HEK293 (cell line): ENCODE measurements at regions not wholly inside any gene's neighbourhood (a gene's known extent, or its start where the extent isn't known, plus 50 kb on each side); places are given as distances from the start of the nearest gene placed in this dataset.

Source experiments
- CTCF ChIA-PET: fragments of 350-600 bp; formaldehyde crosslinking; extraction: SDS; loops from one replicate; lab custom pipeline; 2021; ENCODE audit warnings: antibody characterized with exemption; lab: Yijun Ruan, JAX
- POLR2A ChIA-PET: fragments of 300-600 bp; formaldehyde crosslinking; extraction: SDS; loops from one replicate; lab custom pipeline; 2020; ENCODE audit warnings: antibody characterized with exemption, inconsistent platforms; lab: Yijun Ruan, JAX
- H3K27ac ChIP-seq: fragments of 200-500 bp; sonication (Bioruptor generic); 2 replicates; pipeline ENCODE4 v1.5.1; 2014; ENCODE audit warnings: low read depth, low read length, control low read depth, inconsistent platforms; ENCODE audit errors: extremely low read depth
- H3K36me3 ChIP-seq, 2 experiments: fragments of 200-500 bp in 1 of 2; sonication (Bioruptor generic) in 1 of 2; 1 replicate in 1 of 2; 2 replicates in 1 of 2; pipeline ENCODE4 v1.5.1; 2014 to 2017; ENCODE audit warnings: inconsistent platforms in 2 of 2, low read length in 2 of 2; ENCODE audit not compliant: control insufficient read depth in 2 of 2, insufficient read depth in 1 of 2
- H3K4me1 ChIP-seq: fragments of 200-500 bp; sonication (Bioruptor generic); 2 replicates; pipeline ENCODE4 v1.5.1; 2014; ENCODE audit warnings: mild to moderate bottlenecking, low read length, inconsistent platforms; ENCODE audit not compliant: control insufficient read depth, insufficient read depth
- H3K4me3 ChIP-seq: 2 replicates; pipeline ENCODE4 v1.5.1; 2011; ENCODE audit warnings: low read depth, mild to moderate bottlenecking, control low read depth, low read length, moderate library complexity
- H3K9me3 ChIP-seq: fragments of 200-500 bp; sonication (Bioruptor generic); 2 replicates; pipeline ENCODE4 v1.5.1; 2014; ENCODE audit warnings: low read depth, low read length, inconsistent platforms; ENCODE audit not compliant: control insufficient read depth, insufficient read depth
- GLI2 ChIP-seq: fragments of 450-650 bp; formaldehyde crosslinking; IDR thresholded peaks from 2 replicates; pipeline ENCODE4; 2017; ENCODE audit warnings: missing biosample characterization, missing genetic modification characterization, low read depth, borderline replicate concordance
- IKZF3 ChIP-seq: fragments of 450-650 bp; IDR thresholded peaks from 2 replicates; pipeline ENCODE4 v1.5.0; 2018; ENCODE audit warnings: missing biosample characterization, mild to moderate bottlenecking, missing genetic modification characterization, moderate library complexity
- KLF10 ChIP-seq: fragments of 450-650 bp; IDR thresholded peaks from 2 replicates; pipeline ENCODE4 v1.5.1; 2018; ENCODE audit warnings: missing biosample characterization, mild to moderate bottlenecking, missing genetic modification characterization
- TRIM28 ChIP-seq: IDR thresholded peaks from 2 replicates; pipeline ENCODE4 v1.6.1; 2011; ENCODE audit warnings: low read length, control low read depth, borderline replicate concordance
- ZBTB1 ChIP-seq: fragments of 450-650 bp; formaldehyde crosslinking; IDR thresholded peaks from 2 replicates; pipeline ENCODE4 v1.5.1; 2016; ENCODE audit warnings: missing biosample characterization, missing genetic modification characterization
- ZNF121 ChIP-seq: fragments of 450-650 bp; formaldehyde crosslinking; IDR thresholded peaks from 2 replicates; pipeline ENCODE4 v1.5.1; 2016; ENCODE audit warnings: missing biosample characterization, missing genetic modification characterization
- ZNF140 ChIP-seq: fragments of 450-650 bp; formaldehyde crosslinking; IDR thresholded peaks from 2 replicates; pipeline ENCODE4 v1.5.1; 2016; ENCODE audit warnings: missing biosample characterization, missing genetic modification characterization
- ZNF211 ChIP-seq: fragments of 450-650 bp; formaldehyde crosslinking; IDR thresholded peaks from 2 replicates; pipeline ENCODE4 v1.5.1; 2016; ENCODE audit warnings: low read depth, missing biosample characterization, missing genetic modification characterization
- ZNF302 ChIP-seq: fragments of 450-650 bp; formaldehyde crosslinking; IDR thresholded peaks from 2 replicates; pipeline ENCODE4 v1.5.1; 2016; ENCODE audit warnings: missing biosample characterization, missing genetic modification characterization, low read depth
- ZNF335 ChIP-seq: fragments of 450-650 bp; formaldehyde crosslinking; conservative IDR thresholded peaks from 2 replicates; pipeline ENCODE4 v1.5.1; 2016; ENCODE audit warnings: missing biosample characterization, missing genetic modification characterization
- ZNF341 ChIP-seq: fragments of 450-650 bp; formaldehyde crosslinking; IDR thresholded peaks from 2 replicates; pipeline ENCODE4; 2016; ENCODE audit warnings: low read depth, missing biosample characterization, missing genetic modification characterization
- ZNF354C ChIP-seq: fragments of 450-650 bp; formaldehyde crosslinking; IDR thresholded peaks from 2 replicates; pipeline ENCODE4 v1.5.1; 2016; ENCODE audit warnings: missing biosample characterization, missing genetic modification characterization, low read depth, borderline replicate concordance
- ZNF398 ChIP-seq: fragments of 450-650 bp; formaldehyde crosslinking; IDR thresholded peaks from 2 replicates; pipeline ENCODE4 v1.5.1; 2017; ENCODE audit warnings: missing biosample characterization, missing genetic modification characterization
- ZNF514 ChIP-seq: fragments of 450-650 bp; formaldehyde crosslinking; IDR thresholded peaks from 2 replicates; pipeline ENCODE4 v1.5.1; 2016; ENCODE audit warnings: missing biosample characterization, missing genetic modification characterization
- ZNF555 ChIP-seq: fragments of 450-650 bp; formaldehyde crosslinking; conservative IDR thresholded peaks from 2 replicates; pipeline ENCODE4 v1.5.1; 2017; ENCODE audit warnings: missing biosample characterization, mild to moderate bottlenecking, missing genetic modification characterization, inconsistent platforms
- ZNF580 ChIP-seq: fragments of 450-650 bp; formaldehyde crosslinking; IDR thresholded peaks from 2 replicates; pipeline ENCODE4 v1.5.1; 2016; ENCODE audit warnings: missing biosample characterization, missing genetic modification characterization
- ZNF664 ChIP-seq: fragments of 450-650 bp; formaldehyde crosslinking; IDR thresholded peaks from 2 replicates; pipeline ENCODE4 v1.5.1; 2016; ENCODE audit warnings: missing biosample characterization, missing genetic modification characterization
- ZNF777 ChIP-seq: fragments of 450-650 bp; formaldehyde crosslinking; IDR thresholded peaks from 2 replicates; pipeline ENCODE4 v1.5.1; 2017; ENCODE audit warnings: missing biosample characterization, missing genetic modification characterization, borderline replicate concordance
- ZNF791 ChIP-seq: fragments of 450-650 bp; formaldehyde crosslinking; IDR thresholded peaks from 2 replicates; pipeline ENCODE4 v1.5.1; 2016; ENCODE audit warnings: missing biosample characterization, missing genetic modification characterization
- ZNF792 ChIP-seq: fragments of 450-650 bp; formaldehyde crosslinking; IDR thresholded peaks from 2 replicates; pipeline ENCODE4 v1.5.1; 2016; ENCODE audit warnings: missing biosample characterization, missing genetic modification characterization
- ZSCAN23 ChIP-seq: fragments of 450-650 bp; formaldehyde crosslinking; IDR thresholded peaks from 2 replicates; pipeline ENCODE4 v1.5.1; 2016; ENCODE audit warnings: missing biosample characterization, missing genetic modification characterization
- ZSCAN5A ChIP-seq: fragments of 450-650 bp; formaldehyde crosslinking; IDR thresholded peaks from 2 replicates; pipeline ENCODE4 v1.5.1; 2016; ENCODE audit warnings: missing biosample characterization, missing genetic modification characterization
- ZXDB ChIP-seq: fragments of 450-650 bp; formaldehyde crosslinking; IDR thresholded peaks from 2 replicates; pipeline ENCODE4 v1.5.1; 2016; ENCODE audit warnings: missing biosample characterization, missing genetic modification characterization

GRCh38 chr18:52118684-52119083, 221.3 kb upstream of the DCC start (continued):
- no peak for TF ChIP-seq ZNF302

DNA sequence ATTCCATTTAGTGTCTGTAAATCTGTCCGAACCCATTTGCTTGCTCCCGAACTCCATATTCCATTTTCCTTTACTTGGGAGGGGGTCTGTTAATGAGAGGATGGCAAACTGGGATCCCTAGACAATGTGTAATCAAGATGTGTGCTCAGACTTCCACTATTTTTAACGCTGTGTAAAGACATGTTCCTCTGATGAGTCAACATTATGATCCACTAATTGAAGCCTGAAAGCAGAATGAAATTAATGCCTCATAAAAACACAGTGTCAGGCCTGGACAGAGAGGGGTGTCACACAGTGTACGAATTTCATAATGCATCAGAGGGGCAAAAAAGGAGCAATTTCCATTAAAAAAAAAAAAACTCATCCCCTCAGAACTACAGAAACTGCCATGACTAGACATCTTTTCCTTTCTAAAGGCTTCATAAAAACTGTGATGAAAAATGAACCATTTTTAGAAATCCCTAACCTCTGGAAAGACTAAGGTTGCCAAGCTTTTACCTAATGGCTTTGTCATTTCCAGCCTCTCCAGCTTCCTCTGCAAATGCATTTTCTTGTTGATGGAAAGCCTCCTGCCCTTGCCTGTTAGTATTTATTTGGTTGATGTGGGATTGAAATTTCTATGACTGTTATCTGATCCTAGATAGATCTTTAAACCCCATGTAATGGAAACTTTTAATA, 209.2 kb upstream of the DCC start:
- Histone ChIP-seq H3K4me1 (no peaks in the 10 kb centered on the region), H3K36me3 (no peaks in the 10 kb centered on the region), H3K4me3 (no peak overlapping the region), H3K27ac (no peak overlapping the region), H3K9me3 (no peaks in the 10 kb centered on the region)
- POLR2A ChIA-PET: no interaction called here
- CTCF ChIA-PET: no interaction called here
- TF ChIP-seq ZSCAN23 (no peak), IKZF3 (no peak), TRIM28 (no peak), ZSCAN5A (no peak), ZNF140 (tag by site-specific recombination) (no peak)

DNA sequence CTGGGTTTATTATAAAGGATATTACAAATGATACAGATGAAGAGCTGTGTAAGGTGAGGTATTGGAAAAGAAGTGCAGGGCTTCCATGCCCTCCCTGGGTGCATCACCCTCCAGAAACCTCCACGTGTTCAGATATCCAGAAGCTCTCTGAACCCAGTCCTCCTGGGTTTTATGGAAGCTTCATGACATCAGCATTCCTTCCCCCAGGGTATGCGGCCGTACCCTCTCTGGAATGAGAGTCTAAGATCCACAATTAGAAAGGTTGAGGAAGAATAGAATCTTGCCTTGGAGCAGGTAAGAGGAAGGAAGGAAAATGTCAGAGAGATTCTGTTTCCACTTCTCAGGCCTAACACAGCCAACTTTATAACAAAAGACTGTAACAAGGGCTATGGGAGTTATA, 208.2 kb upstream of the DCC start:
- no peak overlapping the region for H3K4me3 ChIP-seq
- no peaks in the 10 kb centered on the region for H3K4me1 ChIP-seq
- no peak overlapping the region for H3K27ac ChIP-seq
- ChIA-PET CTCF (no interaction called here), POLR2A (no interaction called here)
- no peaks in the 10 kb centered on the region for H3K9me3 ChIP-seq
- no peaks in the 10 kb centered on the region for H3K36me3 ChIP-seq
- TF ChIP-seq ZNF777 (tag by site-specific recombination): no peak
- TF ChIP-seq ZNF302: no peak
- no peak for TF ChIP-seq ZBTB1 (tag by site-specific recombination)
- TF ChIP-seq ZNF354C (tag by site-specific recombination): no peak
- TF ChIP-seq ZNF792: no peak
- TF ChIP-seq ZNF335 (tag by site-specific recombination): no peak
- TF ChIP-seq ZXDB (tag by site-specific recombination): no peak

DNA sequence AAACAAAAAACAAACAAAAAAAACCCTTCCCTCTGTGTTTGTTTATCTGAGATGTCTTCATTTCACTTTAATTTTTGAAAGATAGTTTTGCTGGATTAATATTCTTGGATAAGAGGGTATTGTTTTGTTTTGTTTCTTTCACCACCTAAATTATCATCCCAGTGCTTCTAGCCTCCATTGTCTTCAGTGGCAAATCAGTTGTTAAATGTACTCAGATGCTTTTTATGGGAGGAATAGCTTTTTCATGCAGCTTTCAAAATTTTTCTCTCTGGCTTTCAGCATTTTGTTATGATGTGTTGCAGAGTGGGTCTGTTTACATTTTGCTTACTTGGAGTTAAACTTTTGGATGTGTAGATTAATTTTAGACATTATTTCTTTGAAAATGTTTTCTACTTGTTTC, 203.5 kb upstream of the DCC start:
- no peak overlapping the region for H3K27ac ChIP-seq
- no peak overlapping the region for H3K4me3 ChIP-seq
- no peaks in the 10 kb centered on the region for H3K4me1 ChIP-seq
- no peak for TF ChIP-seq ZBTB1 (tag by site-specific recombination)
- no peak for TF ChIP-seq ZNF211 (tag by site-specific recombination)
- TF ChIP-seq KLF10 (tag by site-specific recombination): no peak
- TF ChIP-seq ZNF341 (tag by site-specific recombination): no peak
- TF ChIP-seq ZNF555: no peak
- TF ChIP-seq ZNF664 (tag by site-specific recombination): no peak
- TF ChIP-seq GLI2 (tag by site-specific recombination): no peak
- TF ChIP-seq ZNF514 (tag by site-specific recombination): no peak
- no peak for TF ChIP-seq ZNF121
- TF ChIP-seq ZNF791: no peak
- TF ChIP-seq ZNF398 (tag by site-specific recombination): no peak
- TF ChIP-seq ZNF580 (tag by site-specific recombination): no peak
- CTCF ChIA-PET: interaction anchor here (0.7 kb wide), 1 partner anchor 809 kb away, joined by 3 read pairs; no protein-coding TSS in a partner anchor
- POLR2A ChIA-PET: no interaction called here
- no peaks in the 10 kb centered on the region for H3K9me3 ChIP-seq
- no peaks in the 10 kb centered on the region for H3K36me3 ChIP-seq
